ENCODE measurements at regions not wholly inside any gene's neighbourhood (a gene's known extent, or its start where the extent isn't known, plus 50 kb on each side); places are given as distances from the start of the nearest gene placed in this dataset.

- no peak for TF ChIP-seq EZH2phosphoT487 (IDR thresholded peaks at IDR 0.05; ENCODE audit: borderline replicate concordance, low read length)
- TF ChIP-seq CTCF (IDR thresholded peaks at IDR 0.05; ENCODE audit: low read depth, low read length, poor library complexity, severe bottlenecking): no peak
These were observed 247.2 kb upstream of the CADM1 start for GRCh38 chr11:115751243-115752015.

Data from DOHH2 (cell line).